Smooth muscle cell (in vitro differentiated cells): ENCODE measurements at regions not wholly inside any gene's neighbourhood (a gene's known extent, or its start where the extent isn't known, plus 50 kb on each side); places are given as distances from the start of the nearest gene placed in this dataset.

ENCODE experiments used
- DNase-seq: peaks from one replicate; lab custom pipeline; 2025; ENCODE audit not compliant: unreplicated experiment; lab: John Stamatoyannopoulos, UW
- H2AFZ ChIP-seq: fragments of 200-600 bp; sonication (generic); 2 replicates; pipeline ENCODE4 v1.6.0; 2016; ENCODE audit warnings: antibody characterized with exemption, low read depth, mild to moderate bottlenecking
- H3F3A ChIP-seq: fragments of 200-600 bp; sonication (generic); 2 replicates; pipeline ENCODE4 v1.6.0; 2017; ENCODE audit warnings: antibody characterized with exemption, low read depth
- H3K27ac ChIP-seq: fragments of 200-600 bp; sonication (generic); 2 replicates; pipeline ENCODE4 v1.5.1; 2016; ENCODE audit warnings: low read depth, mild to moderate bottlenecking
- H3K27me3 ChIP-seq: fragments of 200-600 bp; sonication (generic); 2 replicates; pipeline ENCODE4 v1.6.1; 2016; ENCODE audit warnings: low read depth, mild to moderate bottlenecking
- H3K36me3 ChIP-seq: fragments of 200-600 bp; sonication (generic); 2 replicates; pipeline ENCODE4 v1.5.1; 2016; ENCODE audit warnings: low read depth
- H3K4me1 ChIP-seq: fragments of 200-600 bp; sonication (generic); 2 replicates; pipeline ENCODE4 v1.5.1; 2016; ENCODE audit warnings: low read depth
- H3K4me2 ChIP-seq: fragments of 200-600 bp; sonication (generic); 2 replicates; pipeline ENCODE4 v1.6.0; 2016; ENCODE audit warnings: mild to moderate bottlenecking
- H3K4me3 ChIP-seq: fragments of 200-600 bp; sonication (generic); 2 replicates; pipeline ENCODE4 v1.5.1; 2016; ENCODE audit warnings: mild to moderate bottlenecking
- H3K79me2 ChIP-seq: fragments of 200-600 bp; sonication (generic); 2 replicates; pipeline ENCODE4 v1.6.0; 2016; ENCODE audit warnings: low read depth, mild to moderate bottlenecking
- H3K9ac ChIP-seq: fragments of 200-600 bp; sonication (generic); 2 replicates; pipeline ENCODE4 v1.6.0; 2016; ENCODE audit warnings: low read depth
- H3K9me3 ChIP-seq: fragments of 200-600 bp; sonication (generic); replicated peaks from 2 replicates; pipeline ENCODE4 v1.5.1; 2016; ENCODE audit warnings: low read depth
- H4K20me1 ChIP-seq: fragments of 200-600 bp; sonication (generic); 2 replicates; pipeline ENCODE4 v1.6.0; 2016; ENCODE audit warnings: low read depth
- WGBS: methylation state at CpG from one replicate; pipeline ENCODE4 v1.1.7; 2016; ENCODE audit warnings: low lambda C conversion rate; 5-methylcytosine and 5-hydroxymethylcytosine counted together
- TF ChIP-seq, protein P1 (sequence below): fragments of 200-600 bp; sonication (generic); IDR thresholded peaks from 2 replicates; pipeline ENCODE4 v1.5.1; 2017; ENCODE audit warnings: borderline replicate concordance, mild to moderate bottlenecking, antibody characterized with exemption; ENCODE audit not compliant: insufficient read depth, poor library complexity, severe bottlenecking

DNA sequence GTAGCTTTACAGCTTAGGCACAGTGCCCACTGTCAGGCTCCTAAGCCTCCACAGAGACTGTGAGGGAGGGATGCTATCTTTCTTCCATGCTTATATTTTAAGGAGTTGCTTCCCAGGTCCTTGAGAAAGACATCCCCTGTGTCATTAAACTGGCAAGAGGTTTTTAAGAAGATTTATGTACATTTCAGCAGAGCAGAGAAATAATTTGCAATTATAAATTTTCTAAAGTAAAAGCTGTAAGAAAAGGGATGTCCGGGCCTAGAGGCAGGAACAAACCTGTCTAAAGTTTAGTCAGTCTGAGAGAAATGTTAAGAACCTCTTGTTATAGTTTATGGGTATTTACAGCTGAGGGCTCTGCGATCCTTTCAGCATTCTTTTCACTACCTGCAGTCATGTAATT, 716.1 kb downstream of the SLC16A7 start:
- Histone ChIP-seq H3K4me3 (no peak overlapping the region), H4K20me1 (no peaks in the 10 kb centered on the region), H3K4me1 (no peaks in the 10 kb centered on the region), H3K36me3 (no peaks in the 10 kb centered on the region), H3K27me3 (no peaks in the 10 kb centered on the region), H3F3A (no peaks in the 10 kb centered on the region), H3K9ac (no peak overlapping the region), H2AFZ (no peak overlapping the region), H3K9me3 (no peaks in the 10 kb centered on the region), H3K79me2 (no peaks in the 10 kb centered on the region), H3K4me2 (no peak overlapping the region), H3K27ac (no peak overlapping the region)
- TF ChIP-seq, protein P1, sequence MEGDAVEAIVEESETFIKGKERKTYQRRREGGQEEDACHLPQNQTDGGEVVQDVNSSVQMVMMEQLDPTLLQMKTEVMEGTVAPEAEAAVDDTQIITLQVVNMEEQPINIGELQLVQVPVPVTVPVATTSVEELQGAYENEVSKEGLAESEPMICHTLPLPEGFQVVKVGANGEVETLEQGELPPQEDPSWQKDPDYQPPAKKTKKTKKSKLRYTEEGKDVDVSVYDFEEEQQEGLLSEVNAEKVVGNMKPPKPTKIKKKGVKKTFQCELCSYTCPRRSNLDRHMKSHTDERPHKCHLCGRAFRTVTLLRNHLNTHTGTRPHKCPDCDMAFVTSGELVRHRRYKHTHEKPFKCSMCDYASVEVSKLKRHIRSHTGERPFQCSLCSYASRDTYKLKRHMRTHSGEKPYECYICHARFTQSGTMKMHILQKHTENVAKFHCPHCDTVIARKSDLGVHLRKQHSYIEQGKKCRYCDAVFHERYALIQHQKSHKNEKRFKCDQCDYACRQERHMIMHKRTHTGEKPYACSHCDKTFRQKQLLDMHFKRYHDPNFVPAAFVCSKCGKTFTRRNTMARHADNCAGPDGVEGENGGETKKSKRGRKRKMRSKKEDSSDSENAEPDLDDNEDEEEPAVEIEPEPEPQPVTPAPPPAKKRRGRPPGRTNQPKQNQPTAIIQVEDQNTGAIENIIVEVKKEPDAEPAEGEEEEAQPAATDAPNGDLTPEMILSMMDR = no peak
- no peak for DNase-seq
- 71% methylated on average over 2 of the region's 2 CpGs for WGBS

- no peak overlapping the region for H3K4me2 ChIP-seq
- no peak overlapping the region for H3K9ac ChIP-seq
- no peak for DNase-seq
- no peaks in the 10 kb centered on the region for H3F3A ChIP-seq
- no peaks in the 10 kb centered on the region for H3K4me1 ChIP-seq
- H3K27me3 ChIP-seq = no peaks in the 10 kb centered on the region
- H2AFZ ChIP-seq = no peak overlapping the region
- H3K4me3 ChIP-seq = no peak overlapping the region
- WGBS = 85% methylated on average over 1 of the region's 1 CpG
- no peaks in the 10 kb centered on the region for H4K20me1 ChIP-seq
- TF ChIP-seq, protein P1 = no peak
- no peak overlapping the region for H3K27ac ChIP-seq
- H3K79me2 ChIP-seq = no peaks in the 10 kb centered on the region
- no peaks in the 10 kb centered on the region for H3K36me3 ChIP-seq
- no peaks in the 10 kb centered on the region for H3K9me3 ChIP-seq
Observed at GRCh38 chr12:60317361-60317760, 721.5 kb downstream of the SLC16A7 start.

GRCh38 chr12:60324746-60325145, 728.9 kb downstream of the SLC16A7 start:
- WGBS = 85% methylated on average over 1 of the region's 1 CpG
- TF ChIP-seq, protein P1 = no peak
- Histone ChIP-seq H3K9me3 (no peaks in the 10 kb centered on the region), H2AFZ (no peak overlapping the region), H4K20me1 (no peaks in the 10 kb centered on the region), H3K27ac (no peak overlapping the region), H3K4me3 (no peak overlapping the region), H3K4me2 (no peak overlapping the region), H3K9ac (no peak overlapping the region), H3K27me3 (no peaks in the 10 kb centered on the region), H3F3A (no peaks in the 10 kb centered on the region), H3K36me3 (no peaks in the 10 kb centered on the region), H3K4me1 (no peaks in the 10 kb centered on the region), H3K79me2 (no peaks in the 10 kb centered on the region)
- DNase-seq = no peak

- no peaks in the 10 kb centered on the region for H4K20me1 ChIP-seq
- H3K27ac ChIP-seq = no peak overlapping the region
- no peak for DNase-seq
- H3K27me3 ChIP-seq = no peaks in the 10 kb centered on the region
- 64% methylated on average over 6 of the region's 6 CpGs for WGBS
- H3K4me1 ChIP-seq = no peaks in the 10 kb centered on the region
- H3K9ac ChIP-seq = no peak overlapping the region
- H3K79me2 ChIP-seq = no peaks in the 10 kb centered on the region
- no peak overlapping the region for H3K4me2 ChIP-seq
- no peaks in the 10 kb centered on the region for H3F3A ChIP-seq
- H3K36me3 ChIP-seq = no peaks in the 10 kb centered on the region
- no peak overlapping the region for H3K4me3 ChIP-seq
- TF ChIP-seq, protein P1 = no peak
- H3K9me3 ChIP-seq = no peaks in the 10 kb centered on the region
- H2AFZ ChIP-seq = no peak overlapping the region
Observed at GRCh38 chr12:60333461-60333860, 737.6 kb downstream of the SLC16A7 start.
